ENCODE measurements at regions not wholly inside any gene's neighbourhood (a gene's known extent, or its start where the extent isn't known, plus 50 kb on each side); places are given as distances from the start of the nearest gene placed in this dataset.

- TF ChIP-seq POLR2AphosphoS5 (IDR thresholded peaks at IDR 0.05; ENCODE audit: low read depth, low read length) (no peak), PAX5 (IDR thresholded peaks at IDR 0.05; ENCODE audit: insufficient read depth, low read length, severe bottlenecking) (no peak), POU2F2 (IDR thresholded peaks at IDR 0.05; ENCODE audit: low read depth, low read length) (no peak), SPI1 (IDR thresholded peaks at IDR 0.05; ENCODE audit: low read depth, low read length) (no peak)
- no peak for DNase-seq (ENCODE audit: insufficient read length, low spot score)
- no peak for FAIRE-seq
Measured at GRCh38 chr15:70197318-70197944, 99.7 kb upstream of the TLE3 start.

GRCh38 chr15:70196372-70197316 lies 98.9 kb upstream of the TLE3 start:
- no peak; the same call in 1 of the 2 replicates for TF ChIP-seq TAF1 (IDR thresholded peaks at IDR 0.05; ENCODE audit: low read depth, low read length)
- TF ChIP-seq POU2F2 (IDR thresholded peaks at IDR 0.05; ENCODE audit: low read depth, low read length) = peak; percentile 100
- TF ChIP-seq POLR2AphosphoS5 (IDR thresholded peaks at IDR 0.05; ENCODE audit: low read depth, low read length) = peak; percentile 53; the same call in 1 of the 2 replicates
- TF ChIP-seq POLR2A (IDR thresholded peaks at IDR 0.05; ENCODE audit: low read depth, low read length) = peak; percentile 54; the same call in 1 of the 2 replicates
- DNase-seq (ENCODE audit: insufficient read length, low spot score) = peak; percentile 77
- peak; percentile 96 for FAIRE-seq

GRCh38 chr15:70195587-70196305 lies 98.0 kb upstream of the TLE3 start:
- DNase-seq (ENCODE audit: insufficient read length, low spot score) = no peak
- FAIRE-seq = no peak
- TF ChIP-seq POU2F2 (IDR thresholded peaks at IDR 0.05; ENCODE audit: low read depth, low read length) (no peak), POLR2AphosphoS5 (IDR thresholded peaks at IDR 0.05; ENCODE audit: low read depth, low read length) (no peak), PAX5 (IDR thresholded peaks at IDR 0.05; ENCODE audit: insufficient read depth, low read length, severe bottlenecking) (no peak), TAF1 (IDR thresholded peaks at IDR 0.05; ENCODE audit: low read depth, low read length) (no peak), POLR2A (IDR thresholded peaks at IDR 0.05; ENCODE audit: low read depth, low read length) (no peak), SPI1 (IDR thresholded peaks at IDR 0.05; ENCODE audit: low read depth, low read length) (no peak)

- no peak for DNase-seq (ENCODE audit: insufficient read length, low spot score)
- FAIRE-seq = peak; percentile 75
- no peak for TF ChIP-seq POLR2A (IDR thresholded peaks at IDR 0.05; ENCODE audit: low read depth, low read length)
- TF ChIP-seq PAX5 (IDR thresholded peaks at IDR 0.05; ENCODE audit: insufficient read depth, low read length, severe bottlenecking) = no peak
- no peak for TF ChIP-seq POU2F2 (IDR thresholded peaks at IDR 0.05; ENCODE audit: low read depth, low read length)
- TF ChIP-seq TAF1 (IDR thresholded peaks at IDR 0.05; ENCODE audit: low read depth, low read length) = no peak
- no peak for TF ChIP-seq POLR2AphosphoS5 (IDR thresholded peaks at IDR 0.05; ENCODE audit: low read depth, low read length)
- TF ChIP-seq SPI1 (IDR thresholded peaks at IDR 0.05; ENCODE audit: low read depth, low read length) = no peak
Measured at GRCh38 chr15:70195171-70195570, 97.5 kb upstream of the TLE3 start.

GRCh38 chr15:70194266-70194665 lies 96.5 kb upstream of the TLE3 start:
- FAIRE-seq (no peak), DNase-seq (ENCODE audit: insufficient read length, low spot score) (no peak)
- TF ChIP-seq POU2F2 (IDR thresholded peaks at IDR 0.05; ENCODE audit: low read depth, low read length) (no peak), TAF1 (IDR thresholded peaks at IDR 0.05; ENCODE audit: low read depth, low read length) (no peak), PAX5 (IDR thresholded peaks at IDR 0.05; ENCODE audit: insufficient read depth, low read length, severe bottlenecking) (no peak), POLR2AphosphoS5 (IDR thresholded peaks at IDR 0.05; ENCODE audit: low read depth, low read length) (no peak), POLR2A (IDR thresholded peaks at IDR 0.05; ENCODE audit: low read depth, low read length) (no peak), SPI1 (IDR thresholded peaks at IDR 0.05; ENCODE audit: low read depth, low read length) (no peak)

- FAIRE-seq = no peak
Measured at GRCh38 chr15:70193734-70194133, 96.0 kb upstream of the TLE3 start.

GRCh38 chr15:70192490-70192889 lies 94.8 kb upstream of the TLE3 start:
- FAIRE-seq (no peak), DNase-seq (ENCODE audit: insufficient read length, low spot score) (no peak)
- TF ChIP-seq SPI1 (IDR thresholded peaks at IDR 0.05; ENCODE audit: low read depth, low read length) (no peak), POLR2AphosphoS5 (IDR thresholded peaks at IDR 0.05; ENCODE audit: low read depth, low read length) (no peak), TAF1 (IDR thresholded peaks at IDR 0.05; ENCODE audit: low read depth, low read length) (no peak), POLR2A (IDR thresholded peaks at IDR 0.05; ENCODE audit: low read depth, low read length) (no peak), PAX5 (IDR thresholded peaks at IDR 0.05; ENCODE audit: insufficient read depth, low read length, severe bottlenecking) (no peak), POU2F2 (IDR thresholded peaks at IDR 0.05; ENCODE audit: low read depth, low read length) (no peak)

More at GRCh38 chr15:70193734-70194133, 96.0 kb upstream of the TLE3 start:
- TF ChIP-seq PAX5 (IDR thresholded peaks at IDR 0.05; ENCODE audit: insufficient read depth, low read length, severe bottlenecking) (no peak), TAF1 (IDR thresholded peaks at IDR 0.05; ENCODE audit: low read depth, low read length) (no peak), SPI1 (IDR thresholded peaks at IDR 0.05; ENCODE audit: low read depth, low read length) (no peak), POLR2A (IDR thresholded peaks at IDR 0.05; ENCODE audit: low read depth, low read length) (no peak), POU2F2 (IDR thresholded peaks at IDR 0.05; ENCODE audit: low read depth, low read length) (no peak), POLR2AphosphoS5 (IDR thresholded peaks at IDR 0.05; ENCODE audit: low read depth, low read length) (no peak)
- no peak for DNase-seq (ENCODE audit: insufficient read length, low spot score)

- FAIRE-seq (no peak), DNase-seq (ENCODE audit: insufficient read length, low spot score) (no peak)
- no peak for TF ChIP-seq PAX5 (IDR thresholded peaks at IDR 0.05; ENCODE audit: insufficient read depth, low read length, severe bottlenecking)
- no peak for TF ChIP-seq TAF1 (IDR thresholded peaks at IDR 0.05; ENCODE audit: low read depth, low read length)
- no peak for TF ChIP-seq SPI1 (IDR thresholded peaks at IDR 0.05; ENCODE audit: low read depth, low read length)
- TF ChIP-seq POLR2AphosphoS5 (IDR thresholded peaks at IDR 0.05; ENCODE audit: low read depth, low read length) = no peak
- no peak for TF ChIP-seq POLR2A (IDR thresholded peaks at IDR 0.05; ENCODE audit: low read depth, low read length)
- TF ChIP-seq POU2F2 (IDR thresholded peaks at IDR 0.05; ENCODE audit: low read depth, low read length) = no peak
Measured at GRCh38 chr15:70192041-70192440, 94.3 kb upstream of the TLE3 start.

- FAIRE-seq (no peak), DNase-seq (ENCODE audit: insufficient read length, low spot score) (no peak)
- no peak for TF ChIP-seq PAX5 (IDR thresholded peaks at IDR 0.05; ENCODE audit: insufficient read depth, low read length, severe bottlenecking)
- TF ChIP-seq SPI1 (IDR thresholded peaks at IDR 0.05; ENCODE audit: low read depth, low read length) = no peak
- TF ChIP-seq POU2F2 (IDR thresholded peaks at IDR 0.05; ENCODE audit: low read depth, low read length) = no peak
- no peak for TF ChIP-seq TAF1 (IDR thresholded peaks at IDR 0.05; ENCODE audit: low read depth, low read length)
- TF ChIP-seq POLR2AphosphoS5 (IDR thresholded peaks at IDR 0.05; ENCODE audit: low read depth, low read length) = no peak
- no peak for TF ChIP-seq POLR2A (IDR thresholded peaks at IDR 0.05; ENCODE audit: low read depth, low read length)
Measured at GRCh38 chr15:70190965-70191364, 93.2 kb upstream of the TLE3 start.

Data from GM12891 (cell line).